ENCODE measurements at regions not wholly inside any gene's neighbourhood (a gene's known extent, or its start where the extent isn't known, plus 50 kb on each side); places are given as distances from the start of the nearest gene placed in this dataset.

DNA sequence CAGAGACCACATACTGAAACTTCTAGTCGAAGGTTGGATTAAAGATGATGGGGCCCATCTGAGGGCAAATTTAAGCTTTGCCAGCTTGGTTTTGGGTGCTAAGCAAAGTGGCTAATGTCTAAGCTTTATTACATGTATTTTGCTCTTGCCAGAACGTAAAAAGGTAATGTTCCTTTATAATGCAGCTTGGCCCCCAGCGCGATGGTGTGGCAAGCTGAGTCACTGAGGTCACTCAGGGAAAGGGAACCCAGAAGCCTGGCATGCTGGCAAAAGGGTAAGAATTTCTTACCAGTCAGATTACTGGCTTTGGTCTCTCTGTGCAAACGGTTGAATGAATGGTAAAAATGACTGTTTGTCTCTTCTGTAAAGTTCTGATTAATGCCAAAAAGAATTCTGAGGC, 158.3 kb upstream of the KCND2 start:
- TF ChIP-seq CTCF (conservative IDR thresholded peaks at IDR 0.05; ENCODE audit: low read depth, low read length) (no peak), EZH2 (IDR thresholded peaks at IDR 0.05; ENCODE audit: borderline replicate concordance, low read depth, low read length, poor library complexity, severe bottlenecking) (no peak)

Data from A673 (cell line).